Dedifferentiated amniotic fluid mesenchymal stem cell (primary cell): ENCODE measurements at regions not wholly inside any gene's neighbourhood (a gene's known extent, or its start where the extent isn't known, plus 50 kb on each side); places are given as distances from the start of the nearest gene placed in this dataset.

Experiments used
- DNase-seq: peaks from one replicate; pipeline ENCODE4 v3.0.0-alpha.2; 2016; ENCODE audit errors: extremely low spot score

DNA sequence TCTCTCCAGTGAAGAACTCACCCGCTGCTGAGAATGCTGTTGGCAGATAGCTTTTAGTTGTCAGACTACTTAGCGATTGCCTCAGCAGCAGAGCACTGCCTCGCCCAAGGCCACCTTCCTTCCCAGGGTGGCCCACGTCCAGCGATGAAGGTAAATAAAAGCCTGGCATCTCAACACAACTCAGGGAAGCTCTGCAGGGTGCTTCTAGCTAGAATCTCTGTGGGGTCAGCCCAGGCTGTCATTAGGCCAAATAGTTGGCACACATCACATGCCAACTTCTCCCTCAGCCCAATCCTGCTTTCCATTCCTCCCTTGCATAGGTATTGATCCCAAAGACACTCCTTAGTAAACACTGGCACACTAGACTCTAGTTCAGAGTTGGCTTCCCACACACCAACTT lies 368.1 kb upstream of the TMTC1 start:
- no peak for DNase-seq

DNA sequence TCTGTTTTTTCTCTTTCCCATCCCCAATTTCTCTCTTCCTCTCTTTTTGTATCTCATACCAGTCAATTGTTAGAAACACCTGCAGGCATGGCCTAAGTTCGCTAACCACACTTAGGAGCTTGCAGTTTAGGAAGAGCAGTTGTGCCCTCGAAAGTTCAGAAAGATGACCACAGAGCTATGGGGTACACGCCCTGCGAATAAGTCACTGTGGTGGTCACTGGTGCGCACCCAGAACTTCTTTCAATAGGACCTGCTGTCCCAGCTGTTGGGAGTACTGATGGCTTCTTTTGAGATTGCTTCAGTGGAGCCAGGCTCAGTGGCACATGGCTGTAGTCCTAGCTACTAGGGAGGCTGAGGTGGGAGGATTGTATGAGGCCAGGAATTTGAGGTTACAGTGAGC lies 362.8 kb upstream of the TMTC1 start:
- no peak for DNase-seq

DNA sequence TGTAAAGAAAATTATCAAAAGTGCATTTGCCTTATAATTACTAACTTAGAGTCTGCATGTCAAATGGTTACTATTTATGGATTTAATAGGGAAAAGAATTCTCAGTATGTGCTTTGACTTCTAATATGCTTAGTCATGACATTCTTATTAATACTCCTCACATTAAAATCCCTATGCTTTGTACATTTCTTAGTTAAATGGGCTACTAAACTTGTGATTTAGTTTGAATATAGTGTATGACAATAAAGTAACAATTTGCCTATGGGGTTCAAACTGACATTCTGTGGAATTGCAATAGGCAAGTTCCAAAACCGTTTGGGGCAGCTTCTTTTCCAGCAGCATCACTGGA lies 361.9 kb upstream of the TMTC1 start:
- DNase-seq: no peak

DNA sequence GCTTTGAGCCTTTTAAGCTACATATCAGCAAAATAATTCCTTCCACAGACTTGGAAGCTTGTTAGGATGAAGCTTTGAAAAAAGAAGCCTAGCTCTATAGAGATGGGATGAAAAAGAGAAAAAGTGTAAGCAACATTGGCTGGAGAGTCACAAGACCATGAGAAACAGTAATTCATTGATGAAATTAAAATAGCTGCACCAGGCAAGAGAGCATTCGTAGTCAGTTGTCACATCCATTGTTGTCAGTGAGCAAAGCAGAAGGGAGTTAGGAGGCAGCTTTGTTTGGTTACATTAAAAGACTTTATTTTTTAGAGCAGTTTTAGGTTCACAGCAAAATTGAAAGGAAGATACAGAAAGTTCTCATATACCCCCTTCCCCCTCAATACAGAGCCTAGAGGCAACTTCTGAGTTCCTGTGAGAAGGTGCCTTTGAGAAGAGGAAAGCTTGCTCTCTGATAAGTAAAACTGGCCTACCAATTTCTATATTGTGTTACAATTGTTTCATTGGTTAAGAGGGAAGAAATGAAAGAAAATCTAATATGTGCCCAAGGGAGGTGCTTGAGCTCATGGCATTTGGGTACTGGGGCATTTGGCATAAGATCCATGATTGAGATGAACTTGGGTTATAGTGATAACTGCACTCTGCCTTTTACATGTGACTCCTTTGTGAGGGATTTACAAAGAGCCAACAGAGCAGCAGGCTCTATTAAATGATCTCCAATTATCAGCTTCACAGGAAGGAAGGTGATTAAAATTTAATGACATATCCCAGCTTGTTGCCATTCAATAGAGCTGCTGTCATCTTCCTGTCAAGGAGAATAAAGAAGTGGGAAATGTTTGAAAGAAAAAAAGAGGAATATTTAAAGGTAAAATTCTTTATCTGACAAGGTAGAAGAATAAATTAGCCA lies 361.3 kb upstream of the TMTC1 start:
- no peak for DNase-seq

DNA sequence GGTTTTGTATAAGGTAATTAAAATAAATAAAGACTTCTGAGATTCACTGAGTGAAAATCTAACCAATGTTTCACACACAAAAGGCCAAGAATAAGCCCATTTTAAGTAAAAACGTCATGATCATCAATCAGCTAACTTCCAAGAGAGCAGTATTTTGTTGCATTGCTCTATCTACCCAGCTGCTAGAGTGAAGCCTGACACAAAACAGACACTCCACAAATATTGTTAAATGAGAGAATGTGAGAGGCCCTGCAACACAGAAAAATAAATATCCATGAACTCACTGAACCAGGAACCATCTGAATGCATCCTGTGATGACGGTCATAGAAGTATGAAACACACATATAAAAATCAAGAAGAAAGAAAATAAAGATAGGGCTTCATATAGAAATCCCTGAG lies 358.6 kb upstream of the TMTC1 start:
- no peak for DNase-seq

DNA sequence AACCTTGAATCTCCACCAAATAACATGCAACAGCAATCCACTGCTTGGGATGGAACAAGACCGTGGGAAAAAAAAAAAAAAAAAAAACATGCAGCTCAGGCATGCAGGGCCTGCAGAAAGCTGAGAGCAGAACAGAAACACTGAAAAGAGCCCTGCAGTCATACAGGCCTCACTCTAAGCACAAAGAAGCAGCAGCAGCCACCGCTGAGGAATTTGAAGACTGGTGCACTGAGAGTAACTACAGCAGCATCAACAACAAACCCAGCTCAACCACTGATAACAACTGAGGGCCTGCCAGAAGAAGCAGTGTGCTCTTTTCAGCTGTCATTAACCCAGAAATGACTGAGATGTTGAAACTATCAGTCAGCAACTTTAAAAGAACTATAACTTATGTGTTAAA lies 354.7 kb upstream of the TMTC1 start:
- no peak for DNase-seq

DNA sequence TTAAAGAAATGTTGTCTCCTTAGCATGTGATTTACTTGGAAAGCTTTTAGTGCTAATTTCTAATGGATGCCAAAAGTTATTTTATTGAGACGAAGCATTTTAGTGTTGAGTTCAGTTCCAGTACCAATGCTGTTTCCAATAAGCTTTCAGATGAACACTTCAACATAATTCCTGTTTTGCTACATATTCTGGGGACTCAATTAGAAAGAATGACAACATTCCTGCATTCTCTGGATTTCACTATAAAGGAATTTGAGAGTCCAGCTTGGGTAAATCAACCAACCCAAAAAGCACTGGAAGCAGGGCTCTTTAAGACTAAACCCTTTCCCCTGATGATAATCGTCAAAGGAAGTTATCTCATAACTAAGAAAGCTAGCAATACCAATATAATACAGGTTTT lies 353.0 kb upstream of the TMTC1 start:
- no peak for DNase-seq

DNA sequence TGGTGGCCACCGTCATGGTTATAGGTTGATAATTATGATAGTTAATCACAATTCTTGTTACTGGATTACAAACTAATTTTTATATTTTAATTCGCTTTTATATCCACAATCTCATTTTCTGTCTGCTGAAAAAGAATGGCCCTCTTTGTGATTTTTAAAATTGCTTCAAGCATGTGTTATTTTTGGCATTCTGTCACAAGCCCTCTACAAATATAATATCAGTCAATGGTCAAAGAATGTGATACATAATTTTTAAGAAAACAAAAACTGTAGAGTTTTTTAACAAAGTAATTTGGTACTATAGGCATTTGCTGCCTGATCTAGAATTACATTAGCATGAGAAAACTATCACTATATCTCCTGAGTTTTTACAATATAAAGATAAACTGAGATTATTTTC lies 352.0 kb upstream of the TMTC1 start:
- no peak for DNase-seq

DNA sequence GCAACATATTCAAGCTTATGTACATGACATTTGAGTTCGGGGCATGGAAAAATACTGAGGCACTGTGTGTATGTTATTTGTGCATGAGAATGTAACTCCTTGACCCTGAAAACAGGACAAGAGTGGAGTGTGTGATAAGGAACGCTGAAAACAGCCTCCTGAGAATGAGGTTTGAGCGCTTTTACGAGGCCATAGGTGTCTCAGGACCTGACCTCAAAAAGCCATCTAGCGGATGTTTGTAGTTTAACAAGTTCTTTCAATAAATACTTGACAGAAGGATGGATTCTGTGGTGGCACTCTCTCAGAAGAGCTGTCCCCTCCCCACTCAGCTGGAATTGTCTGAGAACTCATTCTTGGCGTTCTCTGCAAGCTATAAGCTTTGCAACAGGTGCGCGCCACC lies 350.5 kb upstream of the TMTC1 start:
- DNase-seq: no peak

DNA sequence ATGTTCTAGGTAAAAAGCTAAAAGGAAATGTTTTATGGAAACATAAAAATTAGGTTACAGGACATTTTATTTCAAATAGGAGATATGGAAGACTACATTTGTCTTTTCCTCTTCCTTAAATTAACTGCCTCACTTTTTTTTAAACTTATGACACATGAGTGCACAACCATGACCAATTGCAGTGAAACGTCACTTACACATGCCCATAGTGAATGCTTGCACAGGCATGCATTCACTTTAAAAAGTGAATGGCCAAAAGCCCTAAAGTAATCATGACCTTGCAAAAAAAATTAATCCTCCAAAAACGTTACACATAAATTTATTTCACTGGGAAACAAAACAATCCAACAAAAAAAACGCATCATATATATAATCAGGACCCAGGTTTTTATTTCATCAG lies 343.2 kb upstream of the TMTC1 start:
- no peak for DNase-seq

DNA sequence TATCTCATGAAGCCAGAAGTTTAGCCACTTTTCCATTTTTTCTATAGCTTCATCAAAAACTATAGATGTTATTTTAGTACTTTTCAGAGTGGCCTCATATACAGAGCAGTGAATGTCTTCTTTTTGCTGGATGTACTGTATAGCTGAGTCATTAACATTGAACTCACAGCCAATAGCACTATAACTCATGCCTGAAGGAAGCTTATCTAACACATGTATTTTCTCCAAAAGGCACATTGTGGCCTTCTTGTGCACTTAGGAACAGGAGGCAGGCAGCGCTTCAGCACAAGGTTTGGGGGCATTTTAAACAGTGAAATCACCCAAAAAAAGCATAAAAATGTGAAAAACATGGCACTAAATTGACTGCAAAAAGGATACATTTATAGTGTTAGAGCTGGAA lies 336.8 kb upstream of the TMTC1 start:
- DNase-seq: no peak

DNA sequence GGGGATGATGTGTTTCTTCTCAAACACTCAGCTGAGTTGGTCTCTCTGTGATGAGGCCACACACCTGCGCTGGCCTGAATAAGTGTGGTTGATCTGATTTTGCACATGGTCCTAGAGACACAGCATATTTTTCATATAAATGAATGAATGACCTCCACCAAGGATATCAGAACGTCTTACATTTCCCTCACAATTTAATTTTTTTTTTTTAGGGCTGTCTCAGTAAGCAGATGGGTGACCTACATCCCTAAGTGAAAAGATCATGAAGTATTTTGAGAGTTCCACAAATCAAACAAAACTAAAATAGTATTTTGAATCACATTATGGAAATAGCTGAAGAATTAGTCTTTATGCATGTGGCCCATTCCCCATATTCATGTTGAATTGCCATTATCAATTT lies 333.7 kb upstream of the TMTC1 start:
- no peak for DNase-seq

DNA sequence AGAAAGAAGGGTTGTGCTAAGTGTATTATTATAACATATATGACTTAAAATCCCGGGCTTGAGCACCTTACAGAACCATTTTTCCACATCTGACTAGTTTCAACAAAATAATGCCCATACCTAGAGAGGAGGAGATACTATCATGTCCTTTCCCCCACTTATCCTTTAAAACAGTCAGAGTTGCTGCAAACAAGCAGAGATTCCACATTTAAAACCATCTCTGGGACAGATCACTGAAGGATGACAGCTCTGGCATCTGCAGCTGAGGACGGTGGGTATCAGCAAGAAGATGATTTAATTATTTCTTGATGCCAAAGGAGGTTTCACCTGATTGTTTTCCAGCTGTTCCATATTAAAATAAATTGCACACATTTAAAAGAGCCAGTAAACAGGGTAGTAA lies 328.0 kb upstream of the TMTC1 start:
- DNase-seq: no peak

DNA sequence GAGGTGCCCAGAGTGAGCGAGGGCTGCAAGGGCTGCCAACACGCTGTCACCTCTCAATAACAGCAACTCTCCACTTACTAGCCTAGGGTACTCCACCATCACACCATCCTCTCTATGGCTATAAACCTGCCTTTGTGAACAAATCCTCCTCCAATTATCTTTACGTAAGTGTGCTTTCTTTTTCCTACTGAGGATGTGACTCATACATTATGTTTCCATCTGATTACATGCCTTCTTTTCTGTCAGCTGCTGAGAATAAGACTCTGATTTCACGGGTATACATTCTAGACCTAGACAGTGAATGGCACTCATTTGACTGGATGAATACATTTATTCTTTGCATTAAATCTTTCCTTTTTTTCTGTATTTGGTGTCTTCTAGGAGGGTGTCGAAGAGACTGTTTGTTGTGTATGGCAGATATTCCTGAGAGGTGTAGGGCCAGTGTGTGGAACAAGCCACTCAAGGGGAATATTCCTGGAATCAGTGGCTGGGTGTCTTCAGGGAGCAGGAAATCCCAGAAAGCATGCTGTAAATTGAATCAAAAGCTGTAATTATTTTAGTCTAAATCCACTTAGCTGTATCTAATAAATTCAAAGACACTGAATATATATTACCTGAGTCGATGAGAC lies 327.3 kb upstream of the TMTC1 start:
- peak; percentile 73 for DNase-seq

DNA sequence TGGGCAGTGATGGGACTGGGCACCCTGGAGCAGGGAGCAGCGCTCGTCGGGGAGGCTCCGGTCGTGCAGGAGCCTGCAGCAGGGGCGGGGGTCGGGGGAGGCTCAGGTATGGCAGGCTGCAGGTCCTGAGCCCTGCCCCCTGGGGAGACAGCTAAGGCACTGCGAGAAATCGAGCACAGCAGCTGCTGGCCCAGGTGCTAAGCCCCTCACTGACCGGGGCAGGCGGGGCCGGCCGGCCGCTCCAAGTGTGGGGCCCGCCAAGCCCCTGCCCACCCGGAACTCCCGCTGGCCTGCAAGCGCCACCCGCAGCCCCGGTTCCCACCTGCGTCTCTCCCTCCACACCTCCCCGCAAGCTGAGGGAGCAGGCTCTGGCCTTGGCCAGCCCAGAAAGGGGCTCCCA lies 326.8 kb upstream of the TMTC1 start:
- no peak for DNase-seq

DNA sequence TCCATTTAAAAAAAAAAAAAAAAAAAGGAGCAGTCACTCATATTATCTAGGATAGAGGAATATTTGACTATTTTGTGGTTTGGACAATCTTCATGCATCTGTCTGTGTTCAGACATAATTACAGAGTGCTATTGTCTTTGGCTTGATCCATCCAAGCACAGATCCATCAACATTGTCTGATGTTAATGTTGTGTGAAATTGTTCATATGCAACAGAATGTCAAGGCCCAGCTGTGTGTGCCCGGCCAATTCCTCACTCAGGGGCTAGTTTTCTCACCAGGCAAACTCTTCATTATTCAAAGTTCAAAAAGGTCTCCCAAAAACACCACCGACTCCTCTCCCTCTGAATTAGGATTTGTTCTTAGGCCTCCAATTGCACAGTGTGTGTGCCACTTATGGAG lies 324.9 kb upstream of the TMTC1 start:
- no peak for DNase-seq

DNA sequence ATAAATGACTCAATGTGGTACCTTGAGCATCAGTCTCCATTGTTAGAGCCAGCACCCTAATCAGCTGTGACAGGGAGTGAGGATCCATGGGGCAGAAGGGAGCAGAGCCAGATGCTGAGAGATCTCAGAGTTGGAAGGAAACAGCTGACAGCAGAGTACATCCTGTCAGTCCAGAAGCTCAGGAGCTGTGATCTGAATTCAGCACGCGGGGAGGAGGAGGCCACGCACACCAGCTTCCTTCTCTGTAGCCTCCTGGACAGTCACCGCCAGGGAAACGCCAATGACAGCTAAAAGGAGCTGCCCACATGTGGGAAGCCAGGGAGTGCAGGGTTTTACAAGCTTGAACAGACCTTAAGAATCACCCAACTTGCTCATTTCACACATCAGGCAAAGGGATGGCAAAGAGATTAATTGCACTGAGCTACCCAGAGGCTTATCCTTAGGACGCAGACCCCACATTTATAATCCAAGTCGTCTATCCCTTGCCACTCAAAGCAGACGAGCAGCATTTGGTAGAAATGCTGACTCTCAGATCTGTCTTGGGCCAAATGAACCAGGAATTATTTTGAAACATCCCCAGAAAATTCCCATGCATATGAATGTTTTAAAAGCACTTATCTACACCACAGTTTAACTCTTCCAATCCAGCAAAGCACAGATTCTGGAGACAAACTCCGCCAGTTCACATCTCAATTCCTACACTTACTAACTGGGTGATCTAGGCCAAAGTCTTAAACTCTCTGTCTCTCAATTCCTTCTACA lies 322.6 kb upstream of the TMTC1 start:
- DNase-seq: no peak

DNA sequence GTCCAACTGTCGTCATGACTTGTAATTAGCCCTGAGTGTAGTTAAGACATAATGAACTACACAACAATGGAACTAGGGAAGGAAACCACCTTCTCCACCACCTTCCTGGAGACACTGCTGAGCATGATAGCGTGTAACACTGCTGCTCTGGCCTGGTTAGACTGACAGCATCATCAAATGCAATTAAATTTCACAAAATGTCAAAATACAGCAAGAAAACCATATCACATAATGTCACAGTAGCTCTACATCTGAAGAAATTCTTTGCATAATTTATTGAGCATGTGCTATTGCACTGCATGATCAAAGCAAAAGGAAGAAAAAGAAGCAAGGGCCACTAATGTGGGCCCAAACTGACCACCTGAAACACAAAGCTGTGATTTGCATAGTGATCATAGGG lies 321.8 kb upstream of the TMTC1 start:
- no peak for DNase-seq

DNA sequence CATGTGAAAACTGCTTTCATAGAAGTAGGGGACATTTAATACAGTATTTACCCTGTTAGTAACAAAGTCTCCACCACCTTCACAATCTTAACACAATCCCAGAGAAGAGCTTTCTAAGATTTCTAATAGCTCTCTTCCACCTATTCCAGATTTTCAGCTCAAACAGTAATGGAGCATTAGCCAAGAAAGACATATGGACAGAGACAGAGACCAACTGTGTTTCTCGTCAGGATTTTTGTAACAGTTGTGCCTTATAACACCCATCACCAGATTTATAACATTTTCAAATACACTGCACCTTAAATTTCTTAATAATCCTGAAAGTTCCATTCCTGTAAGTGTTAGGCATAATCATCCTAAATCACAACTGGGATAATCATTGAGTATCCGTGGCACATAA lies 321.2 kb upstream of the TMTC1 start:
- no peak for DNase-seq

DNA sequence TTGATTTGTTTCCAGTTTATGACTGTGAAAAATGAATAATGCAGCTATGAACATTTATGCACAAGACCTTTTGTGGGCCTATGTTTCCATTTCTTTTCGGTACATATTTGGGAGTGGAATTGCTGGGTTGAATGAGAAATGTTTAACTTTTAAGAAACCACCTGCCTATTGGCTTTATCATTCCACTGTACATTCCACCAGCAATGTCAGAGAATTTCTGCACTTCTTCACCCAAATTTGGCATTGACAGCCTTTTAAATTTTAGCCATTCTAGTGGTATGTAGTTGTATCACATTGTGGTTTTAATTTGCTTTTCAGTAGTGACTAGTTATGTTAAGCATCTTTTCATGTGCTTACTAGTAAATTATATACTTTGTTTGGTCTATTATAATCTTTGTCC lies 317.0 kb upstream of the TMTC1 start:
- no peak for DNase-seq

DNA sequence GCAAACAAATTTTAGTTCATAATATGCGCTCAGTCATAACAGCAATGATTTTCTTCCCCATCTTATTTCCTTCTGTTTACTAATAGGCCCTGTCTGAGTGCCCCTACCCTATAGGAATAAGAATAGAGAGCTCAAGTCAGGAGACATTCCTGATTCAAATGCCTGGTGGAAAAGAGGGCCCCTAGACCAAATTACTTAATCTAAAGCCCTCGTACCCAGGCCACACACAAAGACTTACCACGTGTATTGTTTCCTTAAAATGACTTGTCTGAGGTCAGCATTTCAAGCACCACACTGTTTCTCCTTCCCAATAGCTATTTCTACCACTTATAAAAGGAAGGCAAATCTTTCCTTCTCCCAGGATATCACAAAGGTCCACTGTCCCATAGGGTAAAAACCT lies 314.9 kb upstream of the TMTC1 start:
- DNase-seq: no peak

DNA sequence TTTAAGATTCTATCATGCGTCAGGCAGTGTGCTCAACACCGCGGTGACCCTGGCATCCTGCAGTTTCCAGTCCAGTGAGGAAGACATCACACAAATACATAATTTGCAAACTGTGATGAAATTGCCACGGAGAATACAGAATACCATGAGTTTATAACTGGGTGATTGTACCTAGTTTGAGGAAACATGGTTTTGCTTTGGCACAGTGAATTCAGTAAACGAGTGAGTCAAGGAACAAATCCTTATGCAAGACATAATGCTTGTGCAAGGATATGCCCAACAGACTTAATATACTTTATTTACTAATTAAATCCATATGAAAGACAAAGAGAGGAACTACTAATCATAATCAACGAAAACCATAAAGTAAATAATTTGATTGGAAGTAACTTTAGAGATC lies 311.8 kb upstream of the TMTC1 start:
- DNase-seq: no peak

DNA sequence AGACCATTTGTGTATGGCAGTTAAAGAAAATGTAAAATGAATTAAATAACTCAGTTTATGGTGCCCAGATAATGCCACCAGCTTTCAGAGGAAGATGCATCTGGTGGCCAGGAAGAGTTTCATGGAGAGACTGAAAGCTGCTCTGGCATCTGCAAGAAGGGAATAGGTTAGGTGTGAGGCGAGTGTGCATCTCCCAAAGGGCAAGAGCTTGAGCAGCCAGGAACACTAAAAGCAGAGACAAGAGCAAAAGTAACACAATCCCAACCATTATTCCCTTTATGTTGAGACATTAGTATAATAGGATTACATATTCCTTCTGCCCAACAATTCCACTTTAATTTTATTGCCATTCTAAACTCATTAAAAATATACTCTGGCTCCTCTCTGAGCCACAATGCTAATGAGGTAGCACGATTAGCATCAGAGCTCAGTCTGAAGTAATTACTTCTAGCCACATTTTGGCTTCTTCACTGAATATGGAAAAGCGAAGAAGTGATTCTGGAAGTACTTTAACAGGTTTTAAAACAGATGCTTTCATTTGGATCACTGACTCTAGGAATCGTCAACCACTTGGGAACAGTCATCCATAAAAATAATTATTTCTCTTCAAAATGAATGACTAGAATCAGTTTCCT lies 309.4 kb upstream of the TMTC1 start:
- DNase-seq: no peak
